Epithelial cell of esophagus (primary cell): ENCODE measurements at regions not wholly inside any gene's neighbourhood (a gene's known extent, or its start where the extent isn't known, plus 50 kb on each side); places are given as distances from the start of the nearest gene placed in this dataset.
A peak's percentile ranks its signal among the peaks of the same experiment; 100 is the strongest.

Experiments
- DNase-seq: peaks from one replicate; pipeline ENCODE4 v3.0.0; 2010; ENCODE audit warnings: low read depth
- H3K4me3 ChIP-seq: 2 replicates; pipeline ENCODE4 v1.5.1; 2011; ENCODE audit warnings: mild to moderate bottlenecking, low read length, control low read depth
- CTCF ChIP-seq: IDR thresholded peaks from 2 replicates; pipeline ENCODE4 v1.5.1; 2011; ENCODE audit warnings: low read depth, mild to moderate bottlenecking, low read length, control low read depth, inconsistent platforms; ENCODE audit not compliant: insufficient read depth; ENCODE audit errors: missing control alignments

GRCh38 chr1:56430141-56430839 is 149.1 kb downstream of the PLPP3 start:
- DNase-seq, result peak; percentile 9
- no peak for TF ChIP-seq CTCF

DNA sequence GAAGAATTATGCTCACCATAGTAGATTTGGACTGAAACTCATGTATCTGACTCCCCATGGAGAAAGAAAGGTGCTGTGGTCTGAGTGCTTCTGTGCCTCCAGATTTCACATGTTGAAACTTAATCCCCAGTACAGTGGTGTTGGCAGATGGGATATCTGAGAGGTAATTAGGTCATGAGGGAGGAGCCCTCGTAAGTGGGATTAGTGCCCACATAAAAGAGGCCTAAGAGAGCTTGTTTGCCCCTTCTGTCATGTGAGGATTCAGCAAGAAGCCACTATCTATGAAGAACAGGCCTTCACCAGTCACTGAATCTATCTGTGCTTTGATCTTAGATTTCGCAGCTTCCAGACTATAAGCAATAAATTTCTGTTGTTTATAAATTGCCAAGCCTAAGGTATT is 150.1 kb downstream of the PLPP3 start:
- no peak for TF ChIP-seq CTCF
- DNase-seq, result no peak
- H3K4me3 ChIP-seq, result no peak overlapping the region

More at GRCh38 chr1:56430141-56430839, 149.1 kb downstream of the PLPP3 start:
- H3K4me3 ChIP-seq, result no peak overlapping the region

GRCh38 chr1:56426587-56427381 is 152.6 kb downstream of the PLPP3 start:
- no peak overlapping the region for H3K4me3 ChIP-seq
- DNase-seq, result no peak
- TF ChIP-seq CTCF, result no peak

DNA sequence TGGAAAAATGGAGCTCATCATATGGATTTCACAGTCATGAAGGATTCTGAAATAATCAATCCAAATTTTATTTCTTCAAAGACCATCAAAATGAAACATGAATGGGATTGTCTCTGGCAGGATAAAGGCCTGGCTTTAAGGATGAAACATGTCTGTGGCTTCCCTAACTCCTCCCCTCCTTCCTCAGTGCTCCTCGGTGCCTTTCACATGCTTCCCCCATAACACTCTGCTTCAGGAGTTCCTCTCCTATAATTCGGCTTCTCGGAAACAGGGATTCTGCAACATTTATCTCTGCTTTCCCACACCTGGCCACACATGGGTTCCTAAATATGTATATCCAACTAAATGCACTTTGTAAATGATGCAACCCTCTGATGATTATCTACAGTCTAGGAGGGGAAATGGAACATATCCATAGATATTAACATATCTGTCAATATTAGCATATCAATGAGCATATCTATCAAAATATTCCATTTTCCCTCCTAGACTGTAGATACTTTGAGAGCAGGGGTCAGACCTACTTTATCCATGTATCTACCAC is 153.8 kb downstream of the PLPP3 start:
- no peak for TF ChIP-seq CTCF
- no peak overlapping the region for H3K4me3 ChIP-seq
- DNase-seq, result no peak

GRCh38 chr1:56424744-56425493 is 154.4 kb downstream of the PLPP3 start:
- DNase-seq, result peak; percentile 74
- H3K4me3 ChIP-seq, result no peak overlapping the region
- TF ChIP-seq CTCF, result no peak

DNA sequence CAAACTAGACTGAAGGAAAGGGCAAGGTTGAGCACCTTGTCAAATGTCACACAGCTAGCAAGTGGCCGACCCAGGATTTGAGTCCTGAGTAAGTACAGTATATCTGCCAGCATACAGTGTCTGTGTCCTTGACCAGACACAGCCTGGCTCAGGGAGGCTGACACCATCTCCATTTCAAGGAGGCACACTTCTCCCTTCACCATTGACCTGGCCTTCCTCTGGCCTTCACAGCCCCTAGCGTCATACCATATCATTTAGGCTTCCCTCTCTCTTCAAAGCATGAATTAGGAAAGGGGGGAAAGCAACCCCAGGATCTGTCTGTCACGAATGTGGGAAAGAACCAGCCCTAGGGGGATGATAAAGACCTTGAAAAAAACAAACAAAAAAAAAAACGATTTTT is 155.6 kb downstream of the PLPP3 start:
- H3K4me3 ChIP-seq, result no peak overlapping the region
- no peak for TF ChIP-seq CTCF
- DNase-seq, result no peak
